OCI-LY1 (cell line): ENCODE measurements at regions not wholly inside any gene's neighbourhood (a gene's known extent, or its start where the extent isn't known, plus 50 kb on each side); places are given as distances from the start of the nearest gene placed in this dataset.

Experiments
- H2AFZ ChIP-seq: fragments of 200-600 bp; sonication (generic), shearing (Covaris generic); 2 replicates; pipeline ENCODE4 v1.6.0; 2014; ENCODE audit warnings: antibody characterized with exemption, mild to moderate bottlenecking, low read length
- H3F3A ChIP-seq: fragments of 200-600 bp; sonication (generic), shearing (Covaris generic); 2 replicates; pipeline ENCODE4 v1.6.0; 2014; ENCODE audit warnings: mild to moderate bottlenecking, antibody characterized with exemption, low read length, moderate library complexity; ENCODE audit not compliant: insufficient read depth
- H3K27ac ChIP-seq: fragments of 200-600 bp; sonication (generic); 2 replicates; pipeline ENCODE4 v1.5.1; 2014; ENCODE audit warnings: low read length, mixed run types, mild to moderate bottlenecking, low read depth; ENCODE audit not compliant: poor library complexity, severe bottlenecking
- H3K27me3 ChIP-seq: fragments of 200-600 bp; sonication (generic); 2 replicates; pipeline ENCODE4 v1.6.0; 2014; ENCODE audit warnings: antibody characterized with exemption, mild to moderate bottlenecking, low read length, moderate library complexity; ENCODE audit not compliant: insufficient read depth
- H3K36me3 ChIP-seq: fragments of 200-600 bp; sonication (generic); 2 replicates; pipeline ENCODE4 v1.6.1; 2014; ENCODE audit warnings: mild to moderate bottlenecking, antibody characterized with exemption, low read length, moderate library complexity, mixed read lengths; ENCODE audit not compliant: insufficient read depth
- H3K4me1 ChIP-seq: fragments of 200-600 bp; sonication (generic); 2 replicates; pipeline ENCODE4 v1.5.1; 2014; ENCODE audit warnings: mild to moderate bottlenecking, low read length, moderate library complexity; ENCODE audit not compliant: insufficient read depth, severe bottlenecking
- H3K4me2 ChIP-seq: fragments of 200-600 bp; sonication (generic), shearing (Covaris generic); 2 replicates; pipeline ENCODE4 v1.6.1; 2014; ENCODE audit warnings: low read length
- H3K4me3 ChIP-seq: fragments of 200-600 bp; sonication (generic); 2 replicates; pipeline ENCODE4 v1.5.1; 2014; ENCODE audit warnings: low read length, low read depth, mild to moderate bottlenecking, mixed read lengths; ENCODE audit not compliant: poor library complexity, severe bottlenecking
- H3K79me2 ChIP-seq: fragments of 200-600 bp; shearing (Covaris generic); 2 replicates; pipeline ENCODE4 v1.6.1; 2016; ENCODE audit warnings: mixed run types, low read length, mixed read lengths; ENCODE audit not compliant: insufficient read depth
- H3K9ac ChIP-seq: fragments of 200-600 bp; sonication (generic), shearing (Covaris generic); 2 replicates; pipeline ENCODE4 v1.6.1; 2014; ENCODE audit warnings: mild to moderate bottlenecking, low read length, mixed read lengths
- H3K9me2 ChIP-seq: fragments of 200-600 bp; sonication (generic), shearing (Covaris generic); 2 replicates; pipeline ENCODE4 v1.6.1; 2014; ENCODE audit warnings: low read depth, mild to moderate bottlenecking, low read length, mixed read lengths
- H3K9me3 ChIP-seq: fragments of 200-600 bp; shearing (Covaris generic); 2 replicates; pipeline ENCODE4 v1.6.1; 2014; ENCODE audit warnings: low read length, mixed read lengths
- H4K20me1 ChIP-seq: fragments of 200-600 bp; sonication (generic), shearing (Covaris generic); 2 replicates; pipeline ENCODE4 v1.6.0; 2016; ENCODE audit warnings: mild to moderate bottlenecking, low read length; ENCODE audit not compliant: insufficient read depth
- EZH2 ChIP-seq: fragments of 200-600 bp; sonication (generic), shearing (Covaris generic); IDR thresholded peaks from 2 replicates; pipeline ENCODE4 v1.8.0; 2017; ENCODE audit warnings: borderline replicate concordance, mixed run types, mild to moderate bottlenecking, antibody characterized with exemption, low read length, moderate library complexity, mixed read lengths
- TF ChIP-seq, protein P1 (sequence below): fragments of 200-600 bp; sonication (generic), shearing (Covaris generic); IDR thresholded peaks from 2 replicates; pipeline ENCODE4 v1.5.1; 2017; ENCODE audit warnings: mild to moderate bottlenecking, antibody characterized with exemption, low read length, moderate library complexity, mixed read lengths

DNA sequence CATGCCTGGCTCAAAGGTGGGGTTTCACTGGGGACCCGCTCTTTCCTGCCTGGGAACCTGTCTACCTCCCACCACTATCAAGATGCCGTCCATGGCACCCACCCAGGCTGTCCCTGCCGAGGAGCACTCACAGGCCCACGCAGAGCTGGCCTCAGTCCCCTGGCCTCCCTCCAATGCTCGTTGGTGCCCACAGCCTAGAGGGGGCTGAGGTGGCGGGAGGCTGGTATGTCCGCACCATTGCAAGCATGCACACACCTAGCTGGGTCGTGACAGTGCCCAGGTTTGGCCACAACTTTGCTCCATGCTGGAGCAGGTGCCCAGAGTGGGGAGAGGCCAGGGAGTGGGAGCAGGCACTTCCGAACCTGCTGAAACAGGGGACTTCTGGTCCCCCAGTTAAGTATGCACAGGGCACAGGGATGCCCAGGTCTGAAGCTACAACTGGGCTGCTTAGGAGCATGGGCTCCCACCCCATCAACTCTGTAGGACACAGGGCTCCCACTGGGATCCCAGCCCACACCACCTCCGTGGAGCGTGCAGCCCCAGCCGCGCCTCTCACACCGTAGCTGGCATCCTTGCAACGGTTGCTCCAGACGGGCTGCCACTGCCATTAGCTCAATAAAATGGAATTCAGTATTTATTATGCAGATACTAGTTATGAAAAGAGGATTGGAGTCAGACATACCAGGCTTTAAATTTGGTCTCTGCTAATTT is 1376.1 kb upstream of the TENM3 start:
- Histone ChIP-seq H3K9me3 (0 out of 2 replicates have a peak, but pooled peaks cover 9% of the 10 kb centered on the region), H2AFZ (no peak overlapping the region), H3K27me3 (no peaks in the 10 kb centered on the region), H3K9me2 (no peaks in the 10 kb centered on the region), H4K20me1 (no peaks in the 10 kb centered on the region), H3F3A (no peaks in the 10 kb centered on the region), H3K79me2 (no peaks in the 10 kb centered on the region), H3K27ac (no peak overlapping the region), H3K36me3 (no peaks in the 10 kb centered on the region), H3K4me2 (no peak overlapping the region), H3K4me3 (no peak overlapping the region), H3K4me1 (no peaks in the 10 kb centered on the region), H3K9ac (no peak overlapping the region)
- TF ChIP-seq, protein P1, sequence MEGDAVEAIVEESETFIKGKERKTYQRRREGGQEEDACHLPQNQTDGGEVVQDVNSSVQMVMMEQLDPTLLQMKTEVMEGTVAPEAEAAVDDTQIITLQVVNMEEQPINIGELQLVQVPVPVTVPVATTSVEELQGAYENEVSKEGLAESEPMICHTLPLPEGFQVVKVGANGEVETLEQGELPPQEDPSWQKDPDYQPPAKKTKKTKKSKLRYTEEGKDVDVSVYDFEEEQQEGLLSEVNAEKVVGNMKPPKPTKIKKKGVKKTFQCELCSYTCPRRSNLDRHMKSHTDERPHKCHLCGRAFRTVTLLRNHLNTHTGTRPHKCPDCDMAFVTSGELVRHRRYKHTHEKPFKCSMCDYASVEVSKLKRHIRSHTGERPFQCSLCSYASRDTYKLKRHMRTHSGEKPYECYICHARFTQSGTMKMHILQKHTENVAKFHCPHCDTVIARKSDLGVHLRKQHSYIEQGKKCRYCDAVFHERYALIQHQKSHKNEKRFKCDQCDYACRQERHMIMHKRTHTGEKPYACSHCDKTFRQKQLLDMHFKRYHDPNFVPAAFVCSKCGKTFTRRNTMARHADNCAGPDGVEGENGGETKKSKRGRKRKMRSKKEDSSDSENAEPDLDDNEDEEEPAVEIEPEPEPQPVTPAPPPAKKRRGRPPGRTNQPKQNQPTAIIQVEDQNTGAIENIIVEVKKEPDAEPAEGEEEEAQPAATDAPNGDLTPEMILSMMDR, result no peak
- TF ChIP-seq EZH2, result no peak

DNA sequence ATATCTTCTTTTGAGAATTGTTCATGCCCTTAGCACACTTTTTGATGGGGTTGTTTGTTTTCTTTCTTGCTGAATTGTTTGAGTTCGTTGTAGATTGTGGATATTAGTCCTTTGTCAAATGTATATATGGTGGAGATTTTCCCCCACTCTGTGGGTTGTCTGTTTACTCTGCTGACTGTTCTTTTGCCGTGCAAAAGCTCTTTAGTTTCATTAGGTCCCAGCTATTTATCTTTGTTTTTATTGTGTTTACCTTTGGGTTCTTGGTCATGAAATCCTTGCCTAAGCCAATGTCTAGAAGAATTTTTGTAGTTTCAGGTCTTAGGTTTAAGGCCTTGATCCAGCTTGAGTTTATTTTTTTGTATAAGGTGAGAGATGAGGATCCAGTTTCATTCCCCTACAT is 1372.6 kb upstream of the TENM3 start:
- Histone ChIP-seq H4K20me1 (no peaks in the 10 kb centered on the region), H3K36me3 (no peaks in the 10 kb centered on the region), H3K4me2 (no peak overlapping the region), H3K4me3 (no peak overlapping the region), H2AFZ (no peak overlapping the region), H3F3A (no peaks in the 10 kb centered on the region), H3K9ac (no peak overlapping the region), H3K27ac (no peak overlapping the region), H3K79me2 (no peaks in the 10 kb centered on the region), H3K9me2 (no peaks in the 10 kb centered on the region), H3K4me1 (no peaks in the 10 kb centered on the region), H3K9me3 (0 out of 2 replicates have a peak, but pooled peaks cover 9% of the 10 kb centered on the region), H3K27me3 (no peaks in the 10 kb centered on the region)
- TF ChIP-seq, protein P1, result no peak
- no peak for TF ChIP-seq EZH2

DNA sequence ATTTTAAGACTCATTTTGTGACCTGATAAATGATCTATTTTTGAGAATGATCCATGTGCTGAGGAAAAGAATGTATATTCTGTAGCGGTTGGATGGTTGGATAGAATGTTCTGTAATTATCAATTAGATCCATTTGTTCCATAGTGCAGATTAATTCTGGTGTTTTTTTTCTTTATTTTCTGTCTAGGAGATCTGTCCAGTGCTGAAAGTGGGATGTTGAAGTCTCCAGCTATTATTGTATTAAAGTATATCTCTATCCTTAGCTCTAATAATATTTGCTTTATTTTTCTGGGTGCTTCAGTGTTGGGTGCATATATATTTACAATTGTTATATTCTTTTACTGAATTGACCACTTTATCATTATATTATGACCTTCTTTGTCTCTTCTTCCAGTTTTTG is 1344.9 kb upstream of the TENM3 start:
- Histone ChIP-seq H3K9ac (no peak overlapping the region), H3F3A (no peaks in the 10 kb centered on the region), H3K9me3 (no peaks in the 10 kb centered on the region), H3K27me3 (no peaks in the 10 kb centered on the region), H3K4me2 (no peak overlapping the region), H4K20me1 (no peaks in the 10 kb centered on the region), H3K9me2 (no peaks in the 10 kb centered on the region), H3K27ac (no peak overlapping the region), H3K4me3 (no peak overlapping the region), H3K4me1 (no peaks in the 10 kb centered on the region), H3K36me3 (no peaks in the 10 kb centered on the region), H2AFZ (no peak overlapping the region), H3K79me2 (no peaks in the 10 kb centered on the region)
- TF ChIP-seq EZH2, result no peak
- TF ChIP-seq, protein P1, result no peak
